Occipital lobe (tissue), 1 donor: ENCODE measurements at regions not wholly inside any gene's neighbourhood (a gene's known extent, or its start where the extent isn't known, plus 50 kb on each side); places are given as distances from the start of the nearest gene placed in this dataset.
A peak's percentile ranks its signal among the peaks of the same experiment; 100 is the strongest.
"Not testable (repeated sequence)": the region's sequence is repeated elsewhere in the genome, so short reads cannot be mapped to it uniquely, and the experiment has no call there.

Source experiments
- DNase-seq: peaks from one replicate; lab custom pipeline; 2025; lab: John Stamatoyannopoulos, UW

DNA sequence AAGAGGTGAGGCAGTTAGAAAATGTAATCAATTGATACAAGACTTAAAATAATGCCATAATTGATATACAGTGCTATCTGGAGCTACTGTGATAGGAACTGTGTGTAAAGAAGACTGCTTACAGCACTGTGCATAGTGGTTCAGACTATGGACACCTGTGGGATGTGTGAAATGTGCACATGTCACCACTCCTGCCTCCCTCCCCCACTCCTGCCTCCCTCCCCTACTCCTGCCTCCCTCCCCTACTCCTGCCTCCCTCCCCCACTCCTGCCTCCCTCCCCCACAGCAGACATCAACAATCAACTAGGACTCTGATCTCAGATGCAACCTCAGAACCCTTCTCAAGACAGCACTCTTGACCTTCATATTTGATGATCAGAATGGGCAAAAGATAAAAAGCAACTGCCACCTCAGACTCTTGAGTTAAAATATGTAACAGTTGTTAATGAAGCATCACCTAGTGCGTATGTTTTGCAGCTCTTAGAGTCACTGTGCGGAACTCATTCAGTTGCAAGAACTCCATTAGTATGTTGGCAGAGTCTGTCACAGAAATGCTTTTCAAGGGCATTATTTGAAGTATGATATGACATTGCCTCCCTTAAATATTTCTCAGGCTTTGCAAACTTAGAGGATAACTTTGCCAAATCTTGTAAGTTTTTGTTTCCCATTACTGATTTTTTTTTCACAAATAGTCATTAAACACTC, 255.2 kb upstream of the DDHD1 start:
- no peak for DNase-seq

DNA sequence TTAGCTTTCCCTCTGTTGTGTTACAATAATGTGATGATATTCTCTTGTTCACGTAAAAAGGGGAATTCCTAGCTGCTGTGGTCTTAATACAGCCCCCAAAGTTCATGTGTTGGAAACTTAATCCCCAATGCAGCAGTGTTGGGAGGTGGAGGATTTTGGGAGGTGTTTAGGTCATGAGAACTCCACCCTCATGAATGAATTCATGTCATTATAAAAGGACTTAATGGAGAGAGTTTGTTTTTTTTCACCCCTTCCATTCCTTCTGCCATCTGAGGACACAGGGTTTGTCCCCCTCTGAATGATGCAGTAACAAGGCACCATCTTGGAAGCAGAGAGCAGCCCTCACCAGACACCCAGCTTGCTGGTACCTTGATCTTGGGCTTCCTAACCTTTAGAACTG, 253.4 kb upstream of the DDHD1 start:
- no peak for DNase-seq

DNA sequence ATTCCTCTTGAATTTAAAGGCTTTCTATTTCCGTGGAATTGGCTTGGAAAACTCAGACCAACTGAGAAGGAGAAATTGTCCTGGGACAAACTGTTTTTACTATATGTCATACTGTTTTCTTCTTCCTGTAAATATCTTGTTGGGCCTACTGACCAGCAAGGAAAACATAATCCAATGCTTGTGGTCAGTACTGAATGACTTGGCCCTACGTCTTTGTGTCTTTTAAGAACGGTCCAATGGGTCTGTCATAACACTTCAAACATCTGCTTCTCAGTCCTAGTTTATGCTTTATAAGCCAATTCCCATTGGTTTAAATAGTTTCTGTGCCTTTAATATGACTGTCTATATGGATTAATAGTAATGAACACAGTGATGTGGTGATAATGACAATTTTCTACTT, 248.5 kb upstream of the DDHD1 start:
- no peak for DNase-seq

GRCh38 chr14:53399057-53399456, 245.9 kb upstream of the DDHD1 start:
- DNase-seq, result no peak

- no peak for DNase-seq
Measured at GRCh38 chr14:53398616-53399015, 245.5 kb upstream of the DDHD1 start.

- DNase-seq, result not testable (repeated sequence)
Measured at GRCh38 chr14:53395267-53395666, 242.1 kb upstream of the DDHD1 start.

DNA sequence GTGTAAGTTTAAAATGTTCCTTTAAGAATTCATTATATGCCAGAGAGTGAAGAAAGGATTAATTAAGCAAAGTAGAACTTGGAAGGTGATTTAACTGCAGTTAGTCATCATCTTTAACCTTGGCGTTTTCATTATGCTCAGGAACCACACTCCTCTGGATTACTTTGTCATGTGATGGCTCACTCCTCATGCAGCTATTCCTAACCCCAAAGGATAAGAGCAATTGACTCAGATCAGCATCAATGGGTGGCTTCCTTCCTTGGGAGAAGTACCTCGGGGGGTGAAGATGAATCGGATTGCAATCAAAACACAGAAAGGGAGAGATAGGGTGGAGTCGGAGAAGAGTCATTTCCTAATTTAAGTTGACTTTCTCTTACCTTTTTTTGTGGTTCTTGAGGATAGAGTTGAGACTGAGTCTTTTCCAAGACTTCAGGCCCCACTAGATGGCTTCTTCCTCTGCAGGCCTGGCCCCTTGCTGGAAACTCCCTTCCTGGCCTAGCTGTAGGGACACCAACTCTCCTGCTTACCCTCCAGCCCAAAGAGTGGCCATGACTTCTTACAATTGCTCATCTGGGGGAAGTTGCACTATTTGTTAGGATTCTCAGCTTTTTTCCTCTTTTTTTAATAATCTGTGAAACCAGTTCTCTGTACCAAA, 238.6 kb upstream of the DDHD1 start:
- no peak for DNase-seq

- DNase-seq, result peak; percentile 8
Measured at GRCh38 chr14:53391156-53391555, 238.0 kb upstream of the DDHD1 start.

DNA sequence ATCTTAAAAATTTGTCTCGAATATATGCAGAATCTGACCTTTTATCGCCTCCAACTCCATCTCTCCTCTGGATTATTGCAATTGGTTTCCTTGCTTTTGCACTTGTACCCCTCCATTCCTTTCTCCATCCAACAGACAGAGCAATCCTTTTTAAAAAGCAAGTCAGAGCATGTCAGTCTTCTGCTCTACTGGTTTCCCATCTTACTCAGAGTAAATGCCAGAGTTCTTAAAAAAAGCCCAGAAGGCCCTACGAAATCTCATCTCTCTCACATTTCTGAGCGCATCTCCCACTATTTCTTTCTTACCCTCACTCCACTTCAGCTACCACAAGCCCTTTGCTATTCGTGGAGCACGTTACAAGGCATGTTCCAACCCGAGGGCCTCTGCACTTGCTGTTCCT, 236.9 kb upstream of the DDHD1 start:
- no peak for DNase-seq

DNA sequence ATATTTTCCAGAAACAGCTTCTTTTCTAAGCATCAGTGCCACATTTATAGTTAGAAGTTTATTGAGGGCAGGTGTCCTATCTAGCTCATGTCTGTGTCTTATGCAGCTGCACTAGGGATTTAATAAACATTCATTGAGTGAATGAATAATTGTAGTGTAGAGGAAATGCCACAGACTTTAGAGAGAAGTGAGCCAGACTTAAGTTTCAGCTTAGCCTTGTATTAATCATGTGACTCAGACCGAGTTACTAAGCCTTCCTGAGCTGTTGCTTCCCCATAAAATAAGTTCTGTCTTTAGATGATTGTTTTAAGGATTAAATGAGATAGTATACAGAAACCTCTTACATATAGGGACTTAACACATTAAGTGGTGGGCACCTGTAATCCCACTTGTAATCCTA, 236.1 kb upstream of the DDHD1 start:
- no peak for DNase-seq

DNA sequence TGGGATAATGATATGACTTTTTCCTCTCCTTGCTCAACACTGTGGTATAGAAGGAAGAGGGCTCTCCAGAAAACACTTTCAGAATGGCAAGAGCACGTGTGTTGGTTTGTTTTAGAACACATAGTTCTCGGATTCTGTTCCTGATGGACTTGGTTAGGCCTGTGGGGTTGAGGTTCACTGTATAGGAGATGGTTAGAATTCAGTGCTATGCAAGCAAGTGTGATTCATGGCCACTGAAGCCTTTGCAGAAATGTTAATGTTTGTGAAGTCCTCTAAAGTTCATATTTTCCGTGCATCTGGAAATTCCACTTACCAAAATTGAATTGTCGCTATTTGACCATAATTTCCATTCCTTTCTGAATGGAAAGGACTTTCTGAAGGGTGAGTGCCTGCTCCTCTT, 233.2 kb upstream of the DDHD1 start:
- no peak for DNase-seq

DNA sequence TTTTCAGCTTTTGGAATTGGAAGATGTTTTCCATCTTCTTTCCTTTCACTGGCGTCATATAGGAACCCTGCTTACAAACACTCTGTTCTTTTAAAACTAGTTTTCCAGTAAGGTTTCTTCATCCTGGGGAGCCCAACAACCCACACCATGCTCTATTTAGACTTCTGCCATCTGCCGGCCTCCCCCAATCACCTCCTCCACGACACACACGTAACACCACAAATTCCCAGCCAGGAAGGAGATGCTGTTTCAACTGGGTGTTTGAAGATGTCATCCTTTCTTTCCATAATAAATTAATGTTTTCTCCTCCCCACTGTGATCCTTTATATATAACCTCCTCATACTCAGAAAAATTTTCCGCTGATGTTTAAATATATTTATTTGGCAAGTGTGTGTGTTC, 231.4 kb upstream of the DDHD1 start:
- peak; percentile 49 for DNase-seq

- no peak for DNase-seq
Measured at GRCh38 chr14:53384073-53384472, 230.9 kb upstream of the DDHD1 start.

DNA sequence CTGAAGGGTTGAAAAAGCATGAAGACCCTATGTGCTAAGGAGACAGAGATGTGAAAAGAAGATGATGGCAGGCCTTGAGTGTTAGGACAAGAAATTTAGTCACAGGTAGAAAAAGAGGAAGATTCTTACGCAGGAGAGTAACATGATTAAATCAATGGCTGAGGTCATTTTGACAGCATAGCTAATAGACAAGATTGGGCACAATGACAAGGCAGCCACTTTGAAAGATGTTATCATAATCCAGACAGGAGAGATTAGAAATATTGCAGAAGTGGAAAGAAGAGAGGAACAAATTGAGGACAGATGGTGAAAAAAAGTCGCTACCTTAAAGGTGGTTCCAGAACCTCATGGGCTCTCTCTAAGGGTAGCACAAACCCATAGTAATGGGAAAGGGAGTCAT, 228.8 kb upstream of the DDHD1 start:
- no peak for DNase-seq

DNA sequence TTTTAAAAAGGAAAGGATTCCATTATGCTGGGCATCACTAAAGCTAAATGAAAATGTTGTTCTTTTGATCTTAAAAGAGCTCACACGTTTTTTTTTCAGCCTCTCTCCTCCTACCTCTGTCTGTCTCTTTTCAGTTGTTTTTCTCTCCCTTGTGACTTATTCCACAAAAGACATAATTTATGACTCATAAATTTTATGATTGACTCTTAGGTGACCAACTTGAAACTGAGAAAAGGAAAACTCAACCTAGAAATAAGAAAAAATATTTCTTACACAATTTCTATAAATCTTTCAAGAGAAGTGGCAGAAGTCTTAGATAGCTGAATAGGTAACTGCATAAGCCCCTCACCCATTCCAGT, 227.7 kb upstream of the DDHD1 start:
- no peak for DNase-seq

DNA sequence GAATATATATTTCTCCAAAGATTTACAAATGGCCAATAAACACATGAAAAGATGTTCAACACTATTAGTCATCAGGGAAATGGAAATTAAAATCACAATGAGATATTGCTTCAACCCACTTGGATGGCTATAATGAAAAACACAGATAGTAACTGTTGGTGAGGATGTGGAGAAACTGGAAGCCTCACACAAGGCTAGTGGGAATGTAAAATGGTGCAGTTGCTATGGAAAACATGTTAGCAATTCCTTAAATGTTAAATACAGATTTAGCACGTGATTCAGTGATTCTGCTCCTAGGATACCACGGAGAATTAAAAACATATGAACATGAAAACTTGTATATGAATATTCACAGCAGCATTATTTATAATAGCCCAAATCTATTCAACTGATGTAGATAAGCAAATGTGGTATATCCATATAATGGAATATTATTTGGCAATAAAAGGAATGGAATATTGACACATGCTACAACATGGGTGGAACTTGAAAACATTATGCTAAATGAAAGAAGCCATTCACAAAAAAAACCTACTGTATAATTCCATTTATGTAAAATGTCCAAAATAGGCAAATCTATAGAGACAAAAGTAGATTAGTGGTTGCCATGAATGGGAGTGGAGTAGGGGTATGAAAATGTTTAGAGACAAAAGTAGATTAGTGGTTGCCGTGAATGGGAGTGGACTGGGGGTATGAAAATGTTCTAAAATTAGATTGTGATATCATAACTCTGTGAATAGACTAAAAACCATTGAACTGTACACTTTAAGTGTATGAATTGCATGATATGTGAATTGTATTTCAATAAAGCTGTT, 227.1 kb upstream of the DDHD1 start:
- no peak for DNase-seq

- no peak for DNase-seq
Measured at GRCh38 chr14:53378142-53378541, 225.0 kb upstream of the DDHD1 start.

DNA sequence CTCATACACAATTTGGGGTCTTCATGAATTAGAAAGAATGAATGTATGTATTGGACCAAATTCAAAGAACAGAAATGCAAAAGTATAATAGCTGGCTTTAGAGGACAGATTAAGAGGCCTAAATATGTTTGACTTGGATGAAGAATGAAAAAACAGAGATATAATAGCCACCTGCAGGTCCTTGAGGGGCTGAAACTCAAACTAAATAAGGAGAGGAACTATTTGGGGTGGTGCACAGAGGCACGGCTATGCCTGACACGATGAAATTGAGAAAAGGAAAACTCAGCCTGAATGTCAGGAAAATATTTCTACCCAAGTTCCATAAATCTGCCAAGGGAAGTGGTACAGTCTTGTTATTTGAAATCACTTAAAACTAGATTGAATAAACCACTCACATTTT, 222.9 kb upstream of the DDHD1 start:
- DNase-seq, result no peak

DNA sequence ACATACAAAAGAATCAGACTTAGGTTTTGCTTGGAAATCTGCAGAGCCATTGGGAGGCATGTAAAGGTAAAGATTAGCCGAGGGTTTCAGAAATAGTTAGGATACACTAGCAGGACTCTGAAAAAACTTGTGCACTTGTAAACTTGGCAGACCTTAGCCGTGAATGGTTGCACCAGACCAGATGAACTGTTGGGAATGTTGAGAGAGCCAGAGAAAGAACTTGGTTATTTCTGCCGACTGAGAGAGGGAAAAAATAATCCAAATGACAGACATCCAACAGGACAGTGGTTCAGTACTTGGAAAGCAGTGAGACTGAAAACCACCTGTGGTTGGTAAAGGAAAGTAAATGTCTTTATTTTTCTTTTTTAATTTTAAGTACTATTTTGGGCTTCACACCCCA, 222.5 kb upstream of the DDHD1 start:
- no peak for DNase-seq

DNA sequence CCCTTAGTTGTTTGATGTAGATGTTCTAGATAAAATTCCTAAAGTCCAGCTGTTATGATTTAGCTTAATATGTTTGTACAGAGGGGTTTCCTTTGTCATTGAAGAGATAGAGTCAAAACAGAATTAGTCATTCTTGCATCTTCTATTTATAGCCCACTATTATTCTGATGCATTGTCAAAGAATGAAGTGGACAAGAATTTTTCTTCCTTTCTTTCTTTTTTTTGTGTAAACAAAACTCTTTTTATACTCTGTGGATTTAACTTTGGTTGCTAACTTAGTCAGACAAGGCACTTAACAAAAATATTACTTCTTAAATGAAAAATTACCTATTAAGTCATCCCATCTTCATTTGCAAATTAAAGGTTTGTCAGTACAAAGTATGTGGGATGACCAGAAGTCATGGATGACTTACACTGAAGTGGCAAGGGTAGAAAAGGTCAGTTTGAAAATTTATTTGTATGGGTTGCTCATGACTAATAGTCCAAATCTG, 215.6 kb upstream of the DDHD1 start:
- DNase-seq, result no peak

DNA sequence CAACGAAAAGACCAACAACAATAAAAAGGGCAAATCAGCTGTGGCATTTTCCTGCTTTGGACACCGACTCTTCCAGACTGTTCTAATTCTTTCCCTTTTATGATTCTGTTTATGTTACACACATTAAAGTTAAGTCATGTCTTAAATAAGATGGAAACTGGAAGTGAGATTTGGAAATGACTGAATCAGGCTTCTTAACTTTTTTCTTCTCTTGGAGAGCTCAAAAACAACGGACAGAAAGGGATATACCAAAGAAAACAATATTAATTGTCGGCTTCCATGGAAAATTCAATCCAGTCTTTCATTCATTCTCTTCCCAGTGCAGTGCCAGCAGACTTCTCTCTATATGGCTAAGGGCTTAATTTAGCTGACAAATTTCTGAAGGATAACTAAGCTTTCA, 214.9 kb upstream of the DDHD1 start:
- no peak for DNase-seq

- no peak for DNase-seq
Measured at GRCh38 chr14:53367644-53368026, 214.5 kb upstream of the DDHD1 start.
